ENCODE measurements at regions not wholly inside any gene's neighbourhood (a gene's known extent, or its start where the extent isn't known, plus 50 kb on each side); places are given as distances from the start of the nearest gene placed in this dataset.

GRCh38 chr1:244970744-244971551 lies 106.6 kb upstream of the HNRNPU start (continued):
- TF ChIP-seq, protein P1, sequence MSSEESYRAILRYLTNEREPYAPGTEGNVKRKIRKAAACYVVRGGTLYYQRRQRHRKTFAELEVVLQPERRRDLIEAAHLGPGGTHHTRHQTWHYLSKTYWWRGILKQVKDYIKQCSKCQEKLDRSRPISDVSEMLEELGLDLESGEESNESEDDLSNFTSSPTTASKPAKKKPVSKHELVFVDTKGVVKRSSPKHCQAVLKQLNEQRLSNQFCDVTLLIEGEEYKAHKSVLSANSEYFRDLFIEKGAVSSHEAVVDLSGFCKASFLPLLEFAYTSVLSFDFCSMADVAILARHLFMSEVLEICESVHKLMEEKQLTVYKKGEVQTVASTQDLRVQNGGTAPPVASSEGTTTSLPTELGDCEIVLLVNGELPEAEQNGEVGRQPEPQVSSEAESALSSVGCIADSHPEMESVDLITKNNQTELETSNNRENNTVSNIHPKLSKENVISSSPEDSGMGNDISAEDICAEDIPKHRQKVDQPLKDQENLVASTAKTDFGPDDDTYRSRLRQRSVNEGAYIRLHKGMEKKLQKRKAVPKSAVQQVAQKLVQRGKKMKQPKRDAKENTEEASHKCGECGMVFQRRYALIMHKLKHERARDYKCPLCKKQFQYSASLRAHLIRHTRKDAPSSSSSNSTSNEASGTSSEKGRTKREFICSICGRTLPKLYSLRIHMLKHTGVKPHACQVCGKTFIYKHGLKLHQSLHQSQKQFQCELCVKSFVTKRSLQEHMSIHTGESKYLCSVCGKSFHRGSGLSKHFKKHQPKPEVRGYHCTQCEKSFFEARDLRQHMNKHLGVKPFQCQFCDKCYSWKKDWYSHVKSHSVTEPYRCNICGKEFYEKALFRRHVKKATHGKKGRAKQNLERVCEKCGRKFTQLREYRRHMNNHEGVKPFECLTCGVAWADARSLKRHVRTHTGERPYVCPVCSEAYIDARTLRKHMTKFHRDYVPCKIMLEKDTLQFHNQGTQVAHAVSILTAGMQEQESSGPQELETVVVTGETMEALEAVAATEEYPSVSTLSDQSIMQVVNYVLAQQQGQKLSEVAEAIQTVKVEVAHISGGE (CRISPR knock-in tag; IDR thresholded peaks at IDR 0.05) = peak in 1 of 3 experiments; percentile 83; a peak in 2 of 6 replicates
- TF ChIP-seq ZNF699 (CRISPR knock-in tag; IDR thresholded peaks at IDR 0.05; ENCODE audit: insufficient replicate concordance) = no peak
- peak; percentile 27; the same call in 1 of the 2 replicates for TF ChIP-seq ZBTB40 (IDR thresholded peaks at IDR 0.05)
- TF ChIP-seq ZBTB40 (CRISPR knock-in tag; IDR thresholded peaks at IDR 0.05) = no peak
- TF ChIP-seq CREM (IDR thresholded peaks at IDR 0.05; ENCODE audit: low read depth) = peak; percentile 100
- peak; percentile 86; the same call in 1 of the 2 replicates for TF ChIP-seq ZBED1 (IDR thresholded peaks at IDR 0.05)
- TF ChIP-seq SMARCC2 (IDR thresholded peaks at IDR 0.05; ENCODE audit: low read depth) = 0 out of 2 replicates have a peak, but pooled peaks have one; percentile 31
- no peak for TF ChIP-seq ZNF57 (CRISPR knock-in tag; IDR thresholded peaks at IDR 0.05)
- TF ChIP-seq SRSF3 (IDR thresholded peaks at IDR 0.05; ENCODE audit: insufficient read depth, low read length) = 0 out of 2 replicates have a peak, but pooled peaks have one; percentile 33
- TF ChIP-seq PHF8 (IDR thresholded peaks at IDR 0.05; ENCODE audit: borderline replicate concordance, low read length) = peak; percentile 97
- TF ChIP-seq ZBTB1 (CRISPR knock-in tag; IDR thresholded peaks at IDR 0.05; ENCODE audit: borderline replicate concordance, low read depth) = peak; percentile 66; the same call in 1 of the 2 replicates
- peak; percentile 79; the same call in 1 of the 2 replicates for TF ChIP-seq KLF6 (CRISPR knock-in tag; IDR thresholded peaks at IDR 0.05; ENCODE audit: borderline replicate concordance)

Data from K562 (cell line).